ENCODE measurements at regions not wholly inside any gene's neighbourhood (a gene's known extent, or its start where the extent isn't known, plus 50 kb on each side); places are given as distances from the start of the nearest gene placed in this dataset.

DNA sequence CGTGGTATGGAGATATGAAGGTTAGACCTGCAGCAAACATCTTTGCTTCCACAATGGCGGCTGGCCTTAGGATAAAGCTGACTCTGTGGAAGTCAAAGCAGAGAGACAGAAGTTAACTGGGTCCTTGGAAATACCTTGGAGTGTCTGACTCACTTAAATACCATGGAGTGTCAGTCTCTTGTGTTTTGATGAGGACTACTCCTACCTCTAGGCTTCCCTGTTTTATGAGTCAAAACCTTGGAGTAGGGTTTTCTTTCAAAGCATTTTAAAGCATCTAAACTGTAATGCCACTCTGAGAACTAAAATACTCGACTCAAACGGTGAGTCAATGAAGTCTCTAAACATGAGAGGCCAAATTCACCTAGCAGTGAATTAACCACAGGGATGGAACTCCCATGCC, 329.1 kb downstream of the SAMD5 start:
- Mint-ChIP-seq H3K9me3 (peaks cover 0 to 3% (median 0%) of the 10 kb centered on the region in 7 donors), H3K36me3 (no peaks in the 10 kb centered on the region), H3K27ac (no peak overlapping the region), H3K27me3 (ENCODE audit: low read depth in 3 of 3) (peaks cover 0 to 3% (median 0%) of the 10 kb centered on the region in 3 donors), H3K4me3 (no peak overlapping the region), H3K4me1 (no peaks in the 10 kb centered on the region)
- WGBS (ENCODE audit: insufficient coverage) = 77% methylated on average over 3 of the region's 4 CpGs
- Histone ChIP-seq H3K4me3 (replicated peaks in 1 of 3; ENCODE audit: low read depth in 2 of 3, low read length in 3 of 3) (no peak overlapping the region), H3K9ac (ENCODE audit: insufficient read depth, low read length, poor library complexity, severe bottlenecking) (no peak overlapping the region), H3K27ac (ENCODE audit: low read depth in 1 of 2, low read length in 2 of 2) (no peak overlapping the region), H3K79me2 (ENCODE audit: insufficient read depth, low read length) (no peaks in the 10 kb centered on the region), H2AFZ (ENCODE audit: insufficient read depth, low read depth, low read length, poor library complexity, severe bottlenecking) (no peak overlapping the region), H3K9me3 (replicated peaks in 1 of 2; ENCODE audit: control insufficient read depth in 1 of 2, insufficient read depth in 1 of 2, low read length in 2 of 2) (peaks cover 4 to 5% of the 10 kb centered on the region in 2 donors), H3K27me3 (ENCODE audit: control insufficient read depth in 2 of 2, insufficient read depth in 2 of 2, low read length in 2 of 2) (no peaks in the 10 kb centered on the region), H4K20me1 (ENCODE audit: insufficient read depth, low read length) (no peaks in the 10 kb centered on the region), H3K4me2 (replicated peaks; ENCODE audit: extremely low read depth, low read length, poor library complexity, severe bottlenecking) (no peak overlapping the region), H3K4me1 (ENCODE audit: control insufficient read depth in 1 of 2, insufficient read depth in 2 of 2, low read length in 2 of 2) (no peaks in the 10 kb centered on the region), H3K36me3 (replicated peaks in 1 of 2; ENCODE audit: control insufficient read depth in 1 of 2, insufficient read depth in 2 of 2, low read length in 2 of 2) (no peaks in the 10 kb centered on the region)
- no peak for DNase-seq
- intact Hi-C loops (cut with micrococcal nuclease) = no loop called here
- TF ChIP-seq, protein P1, sequence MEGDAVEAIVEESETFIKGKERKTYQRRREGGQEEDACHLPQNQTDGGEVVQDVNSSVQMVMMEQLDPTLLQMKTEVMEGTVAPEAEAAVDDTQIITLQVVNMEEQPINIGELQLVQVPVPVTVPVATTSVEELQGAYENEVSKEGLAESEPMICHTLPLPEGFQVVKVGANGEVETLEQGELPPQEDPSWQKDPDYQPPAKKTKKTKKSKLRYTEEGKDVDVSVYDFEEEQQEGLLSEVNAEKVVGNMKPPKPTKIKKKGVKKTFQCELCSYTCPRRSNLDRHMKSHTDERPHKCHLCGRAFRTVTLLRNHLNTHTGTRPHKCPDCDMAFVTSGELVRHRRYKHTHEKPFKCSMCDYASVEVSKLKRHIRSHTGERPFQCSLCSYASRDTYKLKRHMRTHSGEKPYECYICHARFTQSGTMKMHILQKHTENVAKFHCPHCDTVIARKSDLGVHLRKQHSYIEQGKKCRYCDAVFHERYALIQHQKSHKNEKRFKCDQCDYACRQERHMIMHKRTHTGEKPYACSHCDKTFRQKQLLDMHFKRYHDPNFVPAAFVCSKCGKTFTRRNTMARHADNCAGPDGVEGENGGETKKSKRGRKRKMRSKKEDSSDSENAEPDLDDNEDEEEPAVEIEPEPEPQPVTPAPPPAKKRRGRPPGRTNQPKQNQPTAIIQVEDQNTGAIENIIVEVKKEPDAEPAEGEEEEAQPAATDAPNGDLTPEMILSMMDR (IDR thresholded peaks at IDR 0.05) = no peak

GRCh38 chr6:147839708-147840610, 331.5 kb downstream of the SAMD5 start:
- H3K9me3 Mint-ChIP-seq = peaks cover 0 to 3% (median 0%) of the 10 kb centered on the region in 7 donors

More at GRCh38 chr6:147839708-147840610, 331.5 kb downstream of the SAMD5 start:
- H3K27me3 Mint-ChIP-seq (ENCODE audit: low read depth in 3 of 3) = peaks cover 0 to 3% (median 0%) of the 10 kb centered on the region in 3 donors
- WGBS (ENCODE audit: insufficient coverage) = no CpG with 5 or more reads among the region's 2 CpGs
- Histone ChIP-seq H3K36me3 (replicated peaks in 1 of 2; ENCODE audit: control insufficient read depth in 1 of 2, insufficient read depth in 2 of 2, low read length in 2 of 2) (no peaks in the 10 kb centered on the region), H3K9me3 (replicated peaks in 1 of 2; ENCODE audit: control insufficient read depth in 1 of 2, insufficient read depth in 1 of 2, low read length in 2 of 2) (peaks cover 5 to 7% of the 10 kb centered on the region in 2 donors), H3K27ac (ENCODE audit: low read depth in 1 of 2, low read length in 2 of 2) (no peak overlapping the region), H3K79me2 (ENCODE audit: insufficient read depth, low read length) (no peaks in the 10 kb centered on the region), H3K9ac (ENCODE audit: insufficient read depth, low read length, poor library complexity, severe bottlenecking) (no peak overlapping the region), H3K4me1 (ENCODE audit: control insufficient read depth in 1 of 2, insufficient read depth in 2 of 2, low read length in 2 of 2) (no peaks in the 10 kb centered on the region), H3K27me3 (ENCODE audit: control insufficient read depth in 2 of 2, insufficient read depth in 2 of 2, low read length in 2 of 2) (no peaks in the 10 kb centered on the region), H2AFZ (ENCODE audit: insufficient read depth, low read depth, low read length, poor library complexity, severe bottlenecking) (no peak overlapping the region), H3K4me2 (replicated peaks; ENCODE audit: extremely low read depth, low read length, poor library complexity, severe bottlenecking) (no peak overlapping the region), H3K4me3 (replicated peaks in 1 of 3; ENCODE audit: low read depth in 2 of 3, low read length in 3 of 3) (no peak overlapping the region), H4K20me1 (ENCODE audit: insufficient read depth, low read length) (no peaks in the 10 kb centered on the region)
- no peaks in the 10 kb centered on the region for H3K4me1 Mint-ChIP-seq
- DNase-seq = no peak
- intact Hi-C loops (cut with micrococcal nuclease) = no loop called here
- no peaks in the 10 kb centered on the region for H3K36me3 Mint-ChIP-seq
- no peak overlapping the region for H3K4me3 Mint-ChIP-seq
- TF ChIP-seq, protein P1 (IDR thresholded peaks at IDR 0.05) = no peak
- no peak overlapping the region for H3K27ac Mint-ChIP-seq
